ENCODE measurements at regions not wholly inside any gene's neighbourhood (a gene's known extent, or its start where the extent isn't known, plus 50 kb on each side); places are given as distances from the start of the nearest gene placed in this dataset.

DNA sequence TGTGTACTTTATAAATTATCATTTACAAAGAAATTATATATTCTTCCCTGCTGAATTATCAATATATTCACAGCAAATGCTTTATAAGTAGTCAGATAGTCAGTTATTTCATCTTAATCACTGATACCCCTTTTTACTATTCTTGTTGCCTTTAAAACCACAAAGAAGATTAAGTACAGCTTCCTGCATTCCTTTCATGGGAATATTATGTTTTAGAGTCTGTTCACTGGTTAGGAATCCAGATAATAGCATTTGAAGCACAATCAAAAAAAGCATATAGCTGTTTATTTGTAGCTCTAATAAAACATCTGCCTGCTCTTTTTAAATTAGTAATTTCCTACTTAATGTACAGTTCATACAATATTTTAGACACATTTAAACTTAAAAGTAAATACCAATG lies 508.9 kb downstream of the FBXO15 start (continued):
- TF ChIP-seq, protein P1, sequence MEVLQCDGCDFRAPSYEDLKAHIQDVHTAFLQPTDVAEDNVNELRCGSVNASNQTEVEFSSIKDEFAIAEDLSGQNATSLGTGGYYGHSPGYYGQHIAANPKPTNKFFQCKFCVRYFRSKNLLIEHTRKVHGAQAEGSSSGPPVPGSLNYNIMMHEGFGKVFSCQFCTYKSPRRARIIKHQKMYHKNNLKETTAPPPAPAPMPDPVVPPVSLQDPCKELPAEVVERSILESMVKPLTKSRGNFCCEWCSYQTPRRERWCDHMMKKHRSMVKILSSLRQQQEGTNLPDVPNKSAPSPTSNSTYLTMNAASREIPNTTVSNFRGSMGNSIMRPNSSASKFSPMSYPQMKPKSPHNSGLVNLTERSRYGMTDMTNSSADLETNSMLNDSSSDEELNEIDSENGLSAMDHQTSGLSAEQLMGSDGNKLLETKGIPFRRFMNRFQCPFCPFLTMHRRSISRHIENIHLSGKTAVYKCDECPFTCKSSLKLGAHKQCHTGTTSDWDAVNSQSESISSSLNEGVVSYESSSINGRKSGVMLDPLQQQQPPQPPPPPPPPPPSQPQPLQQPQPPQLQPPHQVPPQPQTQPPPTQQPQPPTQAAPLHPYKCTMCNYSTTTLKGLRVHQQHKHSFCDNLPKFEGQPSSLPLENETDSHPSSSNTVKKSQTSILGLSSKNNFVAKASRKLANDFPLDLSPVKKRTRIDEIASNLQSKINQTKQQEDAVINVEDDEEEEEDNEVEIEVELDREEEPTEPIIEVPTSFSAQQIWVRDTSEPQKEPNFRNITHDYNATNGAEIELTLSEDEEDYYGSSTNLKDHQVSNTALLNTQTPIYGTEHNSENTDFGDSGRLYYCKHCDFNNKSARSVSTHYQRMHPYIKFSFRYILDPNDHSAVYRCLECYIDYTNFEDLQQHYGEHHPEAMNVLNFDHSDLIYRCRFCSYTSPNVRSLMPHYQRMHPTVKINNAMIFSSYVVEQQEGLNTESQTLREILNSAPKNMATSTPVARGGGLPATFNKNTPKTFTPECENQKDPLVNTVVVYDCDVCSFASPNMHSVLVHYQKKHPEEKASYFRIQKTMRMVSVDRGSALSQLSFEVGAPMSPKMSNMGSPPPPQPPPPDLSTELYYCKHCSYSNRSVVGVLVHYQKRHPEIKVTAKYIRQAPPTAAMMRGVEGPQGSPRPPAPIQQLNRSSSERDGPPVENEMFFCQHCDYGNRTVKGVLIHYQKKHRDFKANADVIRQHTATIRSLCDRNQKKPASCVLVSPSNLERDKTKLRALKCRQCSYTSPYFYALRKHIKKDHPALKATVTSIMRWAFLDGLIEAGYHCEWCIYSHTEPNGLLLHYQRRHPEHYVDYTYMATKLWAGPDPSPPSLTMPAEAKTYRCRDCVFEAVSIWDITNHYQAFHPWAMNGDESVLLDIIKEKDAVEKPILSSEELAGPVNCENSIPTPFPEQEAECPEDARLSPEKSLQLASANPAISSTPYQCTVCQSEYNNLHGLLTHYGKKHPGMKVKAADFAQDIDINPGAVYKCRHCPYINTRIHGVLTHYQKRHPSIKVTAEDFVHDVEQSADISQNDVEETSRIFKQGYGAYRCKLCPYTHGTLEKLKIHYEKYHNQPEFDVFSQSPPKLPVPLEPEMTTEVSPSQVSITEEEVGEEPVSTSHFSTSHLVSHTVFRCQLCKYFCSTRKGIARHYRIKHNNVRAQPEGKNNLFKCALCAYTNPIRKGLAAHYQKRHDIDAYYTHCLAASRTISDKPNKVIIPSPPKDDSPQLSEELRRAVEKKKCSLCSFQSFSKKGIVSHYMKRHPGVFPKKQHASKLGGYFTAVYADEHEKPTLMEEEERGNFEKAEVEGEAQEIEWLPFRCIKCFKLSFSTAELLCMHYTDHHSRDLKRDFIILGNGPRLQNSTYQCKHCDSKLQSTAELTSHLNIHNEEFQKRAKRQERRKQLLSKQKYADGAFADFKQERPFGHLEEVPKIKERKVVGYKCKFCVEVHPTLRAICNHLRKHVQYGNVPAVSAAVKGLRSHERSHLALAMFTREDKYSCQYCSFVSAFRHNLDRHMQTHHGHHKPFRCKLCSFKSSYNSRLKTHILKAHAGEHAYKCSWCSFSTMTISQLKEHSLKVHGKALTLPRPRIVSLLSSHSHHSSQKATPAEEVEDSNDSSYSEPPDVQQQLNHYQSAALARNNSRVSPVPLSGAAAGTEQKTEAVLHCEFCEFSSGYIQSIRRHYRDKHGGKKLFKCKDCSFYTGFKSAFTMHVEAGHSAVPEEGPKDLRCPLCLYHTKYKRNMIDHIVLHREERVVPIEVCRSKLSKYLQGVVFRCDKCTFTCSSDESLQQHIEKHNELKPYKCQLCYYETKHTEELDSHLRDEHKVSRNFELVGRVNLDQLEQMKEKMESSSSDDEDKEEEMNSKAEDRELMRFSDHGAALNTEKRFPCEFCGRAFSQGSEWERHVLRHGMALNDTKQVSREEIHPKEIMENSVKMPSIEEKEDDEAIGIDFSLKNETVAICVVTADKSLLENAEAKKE (CRISPR knock-in tag; IDR thresholded peaks at IDR 0.05) = no peak
- TF ChIP-seq ZNF114 (CRISPR knock-in tag; IDR thresholded peaks at IDR 0.05) (no peak), JUNB (IDR thresholded peaks at IDR 0.05; ENCODE audit: unreplicated experiment) (no peak), POLR2AphosphoS5 (IDR thresholded peaks at IDR 0.05; ENCODE audit: low read depth) (no peak), CREB1 (CRISPR knock-in tag; IDR thresholded peaks at IDR 0.05; ENCODE audit: low read depth) (no peak), EZH2 (IDR thresholded peaks at IDR 0.05; ENCODE audit: low read depth, unreplicated experiment) (no peak), STAT1 (IDR thresholded peaks at IDR 0.05; ENCODE audit: unreplicated experiment) (no peak)
- TF ChIP-seq, protein P2, sequence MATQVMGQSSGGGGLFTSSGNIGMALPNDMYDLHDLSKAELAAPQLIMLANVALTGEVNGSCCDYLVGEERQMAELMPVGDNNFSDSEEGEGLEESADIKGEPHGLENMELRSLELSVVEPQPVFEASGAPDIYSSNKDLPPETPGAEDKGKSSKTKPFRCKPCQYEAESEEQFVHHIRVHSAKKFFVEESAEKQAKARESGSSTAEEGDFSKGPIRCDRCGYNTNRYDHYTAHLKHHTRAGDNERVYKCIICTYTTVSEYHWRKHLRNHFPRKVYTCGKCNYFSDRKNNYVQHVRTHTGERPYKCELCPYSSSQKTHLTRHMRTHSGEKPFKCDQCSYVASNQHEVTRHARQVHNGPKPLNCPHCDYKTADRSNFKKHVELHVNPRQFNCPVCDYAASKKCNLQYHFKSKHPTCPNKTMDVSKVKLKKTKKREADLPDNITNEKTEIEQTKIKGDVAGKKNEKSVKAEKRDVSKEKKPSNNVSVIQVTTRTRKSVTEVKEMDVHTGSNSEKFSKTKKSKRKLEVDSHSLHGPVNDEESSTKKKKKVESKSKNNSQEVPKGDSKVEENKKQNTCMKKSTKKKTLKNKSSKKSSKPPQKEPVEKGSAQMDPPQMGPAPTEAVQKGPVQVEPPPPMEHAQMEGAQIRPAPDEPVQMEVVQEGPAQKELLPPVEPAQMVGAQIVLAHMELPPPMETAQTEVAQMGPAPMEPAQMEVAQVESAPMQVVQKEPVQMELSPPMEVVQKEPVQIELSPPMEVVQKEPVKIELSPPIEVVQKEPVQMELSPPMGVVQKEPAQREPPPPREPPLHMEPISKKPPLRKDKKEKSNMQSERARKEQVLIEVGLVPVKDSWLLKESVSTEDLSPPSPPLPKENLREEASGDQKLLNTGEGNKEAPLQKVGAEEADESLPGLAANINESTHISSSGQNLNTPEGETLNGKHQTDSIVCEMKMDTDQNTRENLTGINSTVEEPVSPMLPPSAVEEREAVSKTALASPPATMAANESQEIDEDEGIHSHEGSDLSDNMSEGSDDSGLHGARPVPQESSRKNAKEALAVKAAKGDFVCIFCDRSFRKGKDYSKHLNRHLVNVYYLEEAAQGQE (IDR thresholded peaks at IDR 0.05; ENCODE audit: unreplicated experiment) = no peak
- TF ChIP-seq, protein P3, sequence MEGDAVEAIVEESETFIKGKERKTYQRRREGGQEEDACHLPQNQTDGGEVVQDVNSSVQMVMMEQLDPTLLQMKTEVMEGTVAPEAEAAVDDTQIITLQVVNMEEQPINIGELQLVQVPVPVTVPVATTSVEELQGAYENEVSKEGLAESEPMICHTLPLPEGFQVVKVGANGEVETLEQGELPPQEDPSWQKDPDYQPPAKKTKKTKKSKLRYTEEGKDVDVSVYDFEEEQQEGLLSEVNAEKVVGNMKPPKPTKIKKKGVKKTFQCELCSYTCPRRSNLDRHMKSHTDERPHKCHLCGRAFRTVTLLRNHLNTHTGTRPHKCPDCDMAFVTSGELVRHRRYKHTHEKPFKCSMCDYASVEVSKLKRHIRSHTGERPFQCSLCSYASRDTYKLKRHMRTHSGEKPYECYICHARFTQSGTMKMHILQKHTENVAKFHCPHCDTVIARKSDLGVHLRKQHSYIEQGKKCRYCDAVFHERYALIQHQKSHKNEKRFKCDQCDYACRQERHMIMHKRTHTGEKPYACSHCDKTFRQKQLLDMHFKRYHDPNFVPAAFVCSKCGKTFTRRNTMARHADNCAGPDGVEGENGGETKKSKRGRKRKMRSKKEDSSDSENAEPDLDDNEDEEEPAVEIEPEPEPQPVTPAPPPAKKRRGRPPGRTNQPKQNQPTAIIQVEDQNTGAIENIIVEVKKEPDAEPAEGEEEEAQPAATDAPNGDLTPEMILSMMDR (conservative IDR thresholded peaks at IDR 0.05; ENCODE audit: low read depth in 2 of 2) = no peak

All from GM23338 (cell line).